Upper lobe of right lung (tissue), 1 donor: ENCODE measurements at regions not wholly inside any gene's neighbourhood (a gene's known extent, or its start where the extent isn't known, plus 50 kb on each side); places are given as distances from the start of the nearest gene placed in this dataset.

Experiments used
- ATAC-seq: fragments of 200-7000 bp; cut with Tn5 transposase; one replicate; pipeline ENCODE4 v1.9.1; 2020; ENCODE audit warnings: mild to moderate bottlenecking, moderate library complexity
- DNase-seq: peaks from one replicate; pipeline ENCODE4 v3.0.0-alpha.2; 2020
- H3K27ac ChIP-seq: fragments of 200-600 bp; one replicate; pipeline ENCODE4 v1.8.0; 2022
- H3K27me3 ChIP-seq: fragments of 200-600 bp; one replicate; pipeline ENCODE4 v1.8.0; 2022; ENCODE audit warnings: mild to moderate bottlenecking
- H3K36me3 ChIP-seq: fragments of 200-600 bp; one replicate; pipeline ENCODE4 v1.8.0; 2022
- H3K4me1 ChIP-seq: fragments of 200-600 bp; one replicate; pipeline ENCODE4 v1.8.0; 2022
- H3K4me3 ChIP-seq: fragments of 200-600 bp; one replicate; pipeline ENCODE4 v1.8.0; 2022; ENCODE audit warnings: mild to moderate bottlenecking
- H3K9me3 ChIP-seq: fragments of 200-600 bp; one replicate; pipeline ENCODE4 v1.8.0; 2022
- CTCF ChIP-seq: fragments of 200-600 bp; IDR thresholded peaks from one replicate; pipeline ENCODE4 v1.8.0; 2022; ENCODE audit warnings: antibody characterized with exemption
- intact Hi-C: fragments of 100-400 bp; cut with DNase I; formaldehyde crosslinking; loops from one replicate; pipeline ENCODE4 v1.11.0; 2022
- donor health status: DM: no; HTN: yes; CAD: no; lungs with severe emphysema.

- H3K4me3 ChIP-seq, result no peak overlapping the region
- no peak overlapping the region for H3K27ac ChIP-seq
- no peak for TF ChIP-seq CTCF
- ATAC-seq (peak; percentile 41), DNase-seq (no peak)
- H3K36me3 ChIP-seq, result no peaks in the 10 kb centered on the region
- no peaks in the 10 kb centered on the region for H3K9me3 ChIP-seq
- no peaks in the 10 kb centered on the region for H3K4me1 ChIP-seq
- intact Hi-C loops, result no loop called here
- H3K27me3 ChIP-seq, result no peaks in the 10 kb centered on the region
Measured at GRCh38 chr1:195096051-195096521, 1512.2 kb downstream of the KCNT2 start.

- no peaks in the 10 kb centered on the region for H3K36me3 ChIP-seq
- intact Hi-C loops, result no loop called here
- ATAC-seq (no peak), DNase-seq (no peak)
- no peak overlapping the region for H3K4me3 ChIP-seq
- no peak for TF ChIP-seq CTCF
- no peaks in the 10 kb centered on the region for H3K4me1 ChIP-seq
- no peak overlapping the region for H3K27ac ChIP-seq
- no peaks in the 10 kb centered on the region for H3K9me3 ChIP-seq
- H3K27me3 ChIP-seq, result no peaks in the 10 kb centered on the region
Measured at GRCh38 chr1:195085196-195085595, 1523.0 kb downstream of the KCNT2 start.

GRCh38 chr1:195082183-195082582 is 1526.1 kb downstream of the KCNT2 start:
- H3K36me3 ChIP-seq, result no peaks in the 10 kb centered on the region
- H3K27ac ChIP-seq, result no peak overlapping the region
- no peak for DNase-seq
- intact Hi-C loops, result no loop called here
- ATAC-seq, result no peak
- H3K4me1 ChIP-seq, result no peaks in the 10 kb centered on the region
- H3K4me3 ChIP-seq, result no peak overlapping the region
- no peaks in the 10 kb centered on the region for H3K9me3 ChIP-seq
- no peaks in the 10 kb centered on the region for H3K27me3 ChIP-seq
- no peak for TF ChIP-seq CTCF

- Histone ChIP-seq H3K36me3 (no peaks in the 10 kb centered on the region), H3K27ac (no peak overlapping the region), H3K4me1 (no peaks in the 10 kb centered on the region), H3K4me3 (no peak overlapping the region), H3K27me3 (no peaks in the 10 kb centered on the region), H3K9me3 (no peaks in the 10 kb centered on the region)
- TF ChIP-seq CTCF, result no peak
- ATAC-seq (no peak), DNase-seq (no peak)
- intact Hi-C loops, result no loop called here
Measured at GRCh38 chr1:195076682-195077081, 1531.6 kb downstream of the KCNT2 start.

GRCh38 chr1:195075973-195076372 is 1532.3 kb downstream of the KCNT2 start:
- no peaks in the 10 kb centered on the region for H3K36me3 ChIP-seq
- H3K4me1 ChIP-seq, result no peaks in the 10 kb centered on the region
- no peaks in the 10 kb centered on the region for H3K27me3 ChIP-seq
- H3K27ac ChIP-seq, result no peak overlapping the region
- DNase-seq (no peak), ATAC-seq (no peak)
- intact Hi-C loops, result no loop called here
- TF ChIP-seq CTCF, result no peak
- no peaks in the 10 kb centered on the region for H3K9me3 ChIP-seq
- H3K4me3 ChIP-seq, result no peak overlapping the region

- TF ChIP-seq CTCF, result no peak
- no peak for DNase-seq
- no peak for ATAC-seq
- Histone ChIP-seq H3K27me3 (no peaks in the 10 kb centered on the region), H3K36me3 (no peaks in the 10 kb centered on the region), H3K9me3 (no peaks in the 10 kb centered on the region), H3K4me1 (no peaks in the 10 kb centered on the region), H3K4me3 (no peak overlapping the region), H3K27ac (no peak overlapping the region)
- intact Hi-C loops, result no loop called here
Measured at GRCh38 chr1:195071461-195071860, 1536.8 kb downstream of the KCNT2 start.
